Heart right ventricle (tissue), 16 donors: ENCODE measurements at regions not wholly inside any gene's neighbourhood (a gene's known extent, or its start where the extent isn't known, plus 50 kb on each side); places are given as distances from the start of the nearest gene placed in this dataset.

ENCODE experiments used
- ATAC-seq, 8 donors: fragments of 200-7000 bp; cut with Tn5 transposase; one replicate each; pipeline ENCODE4 v1.9.1; 2020; ENCODE audit warnings: mild to moderate bottlenecking in 8 of 8, moderate library complexity in 8 of 8, moderate number of reproducible peaks in 1 of 8
- DNase-seq, 2 donors: peaks; one replicate each; pipeline ENCODE4 v3.0.0-alpha.2; 2020
- H3K27ac ChIP-seq, 10 donors: fragments of 200-600 bp; sonication (generic) in 2 of 10; one replicate each; pipeline versions ENCODE4 v1.5.0 to v1.8.0; 2020 to 2022; ENCODE audit warnings: mild to moderate bottlenecking in 3 of 10
- H3K27me3 ChIP-seq, 7 donors: fragments of 200-600 bp; one replicate each; pipeline ENCODE4 v1.8.0; 2021 to 2022; ENCODE audit warnings: mild to moderate bottlenecking in 2 of 7
- H3K36me3 ChIP-seq, 9 donors: fragments of 200-600 bp; sonication (generic) in 1 of 9; one replicate each; pipeline versions ENCODE4 v1.5.0 to v1.8.0; 2020 to 2022; ENCODE audit warnings: mild to moderate bottlenecking in 2 of 9
- H3K4me1 ChIP-seq, 9 donors: fragments of 200-600 bp; sonication (generic) in 1 of 9; one replicate each; pipeline versions ENCODE4 v1.5.0 to v1.8.0; 2020 to 2022; ENCODE audit warnings: mild to moderate bottlenecking in 4 of 9
- H3K4me3 ChIP-seq, 10 donors: fragments of 200-600 bp; sonication (generic) in 2 of 10; one replicate each; pipeline versions ENCODE4 v1.5.0 to v1.8.0; 2020 to 2022; ENCODE audit warnings: mild to moderate bottlenecking in 7 of 10, moderate library complexity in 2 of 10
- H3K9me3 ChIP-seq, 11 donors: fragments of 200-600 bp in 10 of 11; sonication (generic) in 2 of 11; one replicate each; pipeline versions ENCODE4 v1.5.0 to v1.8.0; 2013 to 2022; ENCODE audit warnings: mild to moderate bottlenecking in 2 of 11, control low read depth in 1 of 11, moderate library complexity in 1 of 11
- CTCF ChIP-seq, 9 donors: fragments of 200-600 bp; sonication (generic) in 2 of 9; IDR thresholded peaks; one replicate each; pipeline versions ENCODE4 v1.5.0 to v1.8.0; 2021 to 2022; ENCODE audit warnings: antibody characterized with exemption in 9 of 9, mild to moderate bottlenecking in 5 of 9, moderate library complexity in 1 of 9
- WGBS, 2 donors: extraction: QIAGEN DNeasy Blood & Tissue Kit; methylation state at CpG; one replicate each; pipeline ENCODE4 v1.1.7; 2013; ENCODE audit warnings: inconsistent platforms in 1 of 2; 5-methylcytosine and 5-hydroxymethylcytosine counted together
- intact Hi-C, 10 donors: fragments of 100-400 bp; cut with DNase I; formaldehyde crosslinking; loops; one replicate each; pipeline versions ENCODE4 v1.11.1 to v1.14.2; 2022
- donor health status: Arrhythmogenic right ventricular cardiomyopathy.
- donor health status: ischemic (EF 13 %, LVEDD 7.1; RV severe dilation, severe dysfunction).
- donor health status: healthy with polysubstance abuse.
- donor health status: DM: no; HTN: yes; CAD: no.
- donor health status: DM: no; HTN: no; CAD: no.
- donor health status: ischemic (EF 25% LVEDD 6.9; RV normal size, moderate dysfunction).
- donor health status: ischemic (EF 25% LVEDD 5.7; RV mildly dilated, moderate dysfunction).
- donor health status: healthy.
- donor health status: DM: yes; HTN: yes; CAD: no.
- donor health status: Ischemic cardiomyopathy.
- donor health status: ischemic (EF 35%, LVEDD 5.7; RV mildly dilated, moderate dysfunction).
- donor health status: nonischemic (EF 11% LVEDD 7.7; RV severe dilation, severe dysfunction).
- donor health status: DM: yes; HTN: yes; CAD: no.
- donor health status: PGD.
- donor health status: ischemic (EF 29% LVEDD 5.4; RV normal size, mild dysfunction).
- donor health status: nonischemic (EF 23%, LVEDD 6.1; RV moderate dilation, normal function).

- WGBS, 2 donors, result 74 to 87% methylated on average over 1 of the region's 1 CpG
- TF ChIP-seq CTCF (IDR thresholded peaks at IDR 0.05), result no peak
Observed at GRCh38 chr4:57373991-57374390, 263.8 kb upstream of the IGFBP7 start.

DNA sequence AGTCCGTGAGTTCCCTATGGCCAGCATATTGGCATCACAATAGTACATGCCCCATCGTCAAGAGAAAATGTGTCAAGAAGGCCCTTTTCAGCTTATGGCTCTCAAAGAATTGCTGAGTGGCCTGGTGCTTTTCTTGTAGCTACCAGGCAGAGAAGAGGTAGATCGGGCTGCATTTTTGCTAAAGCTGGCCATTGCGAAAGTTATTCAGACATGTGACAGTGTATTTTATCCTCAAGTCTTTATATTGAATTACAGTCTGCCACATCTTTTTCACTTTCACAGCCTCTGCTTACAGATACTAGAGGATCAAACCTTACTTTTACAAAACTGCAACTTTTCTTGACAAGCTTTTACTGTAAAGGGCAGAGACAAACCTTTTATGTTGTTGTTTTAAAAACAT lies 261.5 kb upstream of the IGFBP7 start:
- H3K27ac ChIP-seq, result no peak overlapping the region
- no peak for TF ChIP-seq CTCF (IDR thresholded peaks at IDR 0.05)
- ATAC-seq (no peak), DNase-seq (no peak)
- no peak overlapping the region for H3K4me3 ChIP-seq
- peaks cover 0 to 12% (median 0%) of the 10 kb centered on the region in 9 donors for H3K4me1 ChIP-seq
- no peaks in the 10 kb centered on the region for H3K27me3 ChIP-seq
- no peaks in the 10 kb centered on the region for H3K36me3 ChIP-seq
- WGBS, 2 donors, result 86 to 96% methylated on average over 4 of the region's 4 CpGs
- intact Hi-C loops, result no loop called here
- H3K9me3 ChIP-seq, result peaks cover 0 to 16% (median 0%) of the 10 kb centered on the region in 11 donors

More at GRCh38 chr4:57373991-57374390, 263.8 kb upstream of the IGFBP7 start:
- Histone ChIP-seq H3K27me3 (no peaks in the 10 kb centered on the region), H3K4me1 (peaks cover 0 to 12% (median 0%) of the 10 kb centered on the region in 9 donors), H3K27ac (no peak overlapping the region), H3K4me3 (no peak overlapping the region), H3K9me3 (peaks cover 0 to 8% (median 0%) of the 10 kb centered on the region in 11 donors), H3K36me3 (no peaks in the 10 kb centered on the region)
- DNase-seq, result no peak
- no peak for ATAC-seq
- intact Hi-C loops, result no loop called here

DNA sequence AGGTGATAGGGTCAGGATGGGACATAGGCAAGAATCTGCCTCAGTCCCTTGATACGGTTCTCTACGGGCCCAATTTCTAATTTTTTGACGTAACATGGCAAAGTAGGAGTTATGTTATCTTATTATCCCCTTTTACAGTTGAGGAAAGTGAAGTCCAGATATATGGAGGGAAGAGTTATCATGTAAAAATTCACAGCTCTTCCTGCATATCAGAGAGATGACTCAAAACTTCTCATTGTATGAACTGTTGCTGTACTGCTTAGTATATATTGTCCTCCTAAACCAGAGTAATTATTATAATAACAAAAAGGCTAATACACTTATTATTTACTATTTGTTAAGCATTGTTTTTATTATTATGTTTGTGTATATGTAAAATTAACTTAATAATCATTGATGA lies 260.5 kb upstream of the IGFBP7 start:
- DNase-seq, result no peak
- TF ChIP-seq CTCF (IDR thresholded peaks at IDR 0.05), result no peak
- ATAC-seq, result no peak
- WGBS, 2 donors, result 52 to 56% methylated on average over 3 of the region's 3 CpGs
- Histone ChIP-seq H3K4me3 (no peak overlapping the region), H3K9me3 (peaks cover 0 to 11% (median 0%) of the 10 kb centered on the region in 11 donors), H3K36me3 (no peaks in the 10 kb centered on the region), H3K27ac (no peak overlapping the region), H3K27me3 (no peaks in the 10 kb centered on the region), H3K4me1 (peaks cover 0 to 12% (median 0%) of the 10 kb centered on the region in 9 donors)
- intact Hi-C loops, result no loop called here

DNA sequence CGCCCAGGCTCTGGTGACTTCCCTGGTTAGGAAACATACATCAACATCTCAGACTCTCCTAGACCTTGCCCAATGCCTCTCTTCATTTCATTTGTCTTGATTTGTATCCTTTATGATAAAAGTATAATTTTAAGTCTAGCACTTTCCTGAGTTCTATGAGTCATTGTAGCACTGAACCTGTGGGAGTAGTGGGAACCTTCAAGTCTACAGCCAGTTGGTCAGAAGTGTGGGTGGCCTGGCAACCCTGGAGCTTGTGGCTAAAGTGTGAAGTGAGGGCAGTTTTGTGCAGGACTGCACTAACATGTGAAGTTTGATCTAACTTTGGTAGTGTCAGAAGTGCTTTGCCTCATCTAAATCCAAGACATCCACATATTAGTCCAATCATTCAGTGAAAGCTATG lies 259.3 kb upstream of the IGFBP7 start:
- no peak for ATAC-seq
- peaks cover 0 to 7% (median 0%) of the 10 kb centered on the region in 11 donors for H3K9me3 ChIP-seq
- H3K27ac ChIP-seq, result no peak overlapping the region
- intact Hi-C loops, result no loop called here
- WGBS, 2 donors, result 40 to 53% methylated on average over 1 of the region's 1 CpG
- DNase-seq, result no peak
- H3K27me3 ChIP-seq, result no peaks in the 10 kb centered on the region
- TF ChIP-seq CTCF (IDR thresholded peaks at IDR 0.05), result no peak
- no peaks in the 10 kb centered on the region for H3K36me3 ChIP-seq
- peaks cover 0 to 12% (median 0%) of the 10 kb centered on the region in 9 donors for H3K4me1 ChIP-seq
- H3K4me3 ChIP-seq, result no peak overlapping the region
